HK-2 (cell line): ENCODE measurements at regions not wholly inside any gene's neighbourhood (a gene's known extent, or its start where the extent isn't known, plus 50 kb on each side); places are given as distances from the start of the nearest gene placed in this dataset.
"Not testable (repeated sequence)": the region's sequence is repeated elsewhere in the genome, so short reads cannot be mapped to it uniquely, and the experiment has no call there.

Experiments
- DNase-seq: peaks from one replicate; pipeline ENCODE4 v3.0.0-alpha.2; 2018; ENCODE audit not compliant: unreplicated experiment

- DNase-seq, result no peak
Observed at GRCh38 chr15:31433091-31433490, 106.5 kb downstream of the KLF13 start.

DNA sequence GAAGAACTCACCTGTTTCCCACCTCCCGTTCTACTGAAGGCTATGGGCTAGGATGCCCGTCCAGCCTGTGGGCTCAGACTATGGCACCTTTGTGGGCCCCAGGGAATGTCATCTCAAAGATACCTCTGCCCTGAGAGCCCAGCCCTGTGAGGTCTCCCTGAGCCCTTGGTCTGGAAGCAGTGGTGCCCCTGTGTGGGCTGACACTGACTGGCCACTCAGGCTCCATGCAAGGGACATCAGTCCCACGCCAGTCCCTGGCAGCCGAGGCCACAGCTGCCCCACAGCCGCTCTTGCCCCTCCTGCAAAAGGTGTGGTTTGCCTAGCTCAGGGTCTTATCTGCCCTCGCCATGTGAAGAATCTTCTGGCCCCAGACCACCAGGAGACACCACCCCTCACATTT, 106.9 kb downstream of the KLF13 start:
- no peak for DNase-seq

- DNase-seq, result no peak
Observed at GRCh38 chr15:31434275-31434587, 107.6 kb downstream of the KLF13 start.

- no peak for DNase-seq
Observed at GRCh38 chr15:31434588-31435260, 108.1 kb downstream of the KLF13 start.

DNA sequence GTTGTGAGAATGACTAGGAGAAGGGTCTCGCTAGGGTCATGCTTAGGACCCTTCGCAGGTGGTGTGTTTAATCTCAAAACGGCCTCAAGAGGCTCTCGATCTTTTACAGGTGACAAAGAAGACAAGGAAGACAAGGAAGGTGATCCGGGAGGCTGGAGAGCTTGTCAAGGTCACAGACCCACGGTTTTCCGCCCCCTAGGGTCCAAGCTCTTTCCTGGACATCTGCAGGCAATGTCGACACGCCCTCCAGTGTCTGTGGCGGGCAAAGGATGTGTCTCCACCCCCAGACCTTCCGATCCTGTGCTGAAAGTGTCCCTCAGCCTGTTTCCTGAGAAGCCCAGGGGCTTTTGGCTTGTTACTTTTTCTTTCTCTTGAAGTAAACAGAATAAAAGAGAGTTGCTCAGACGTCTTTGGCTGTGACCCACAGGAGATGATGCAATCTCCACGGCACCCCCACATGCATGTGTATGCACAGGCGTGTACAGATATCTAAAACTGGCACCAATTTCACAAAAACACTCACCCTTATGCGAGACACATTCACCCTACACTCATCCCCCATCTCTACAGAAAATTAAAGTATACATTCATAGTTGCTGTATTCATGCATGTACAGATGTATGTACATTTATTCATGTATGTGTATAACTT, 108.8 kb downstream of the KLF13 start:
- no peak for DNase-seq

DNA sequence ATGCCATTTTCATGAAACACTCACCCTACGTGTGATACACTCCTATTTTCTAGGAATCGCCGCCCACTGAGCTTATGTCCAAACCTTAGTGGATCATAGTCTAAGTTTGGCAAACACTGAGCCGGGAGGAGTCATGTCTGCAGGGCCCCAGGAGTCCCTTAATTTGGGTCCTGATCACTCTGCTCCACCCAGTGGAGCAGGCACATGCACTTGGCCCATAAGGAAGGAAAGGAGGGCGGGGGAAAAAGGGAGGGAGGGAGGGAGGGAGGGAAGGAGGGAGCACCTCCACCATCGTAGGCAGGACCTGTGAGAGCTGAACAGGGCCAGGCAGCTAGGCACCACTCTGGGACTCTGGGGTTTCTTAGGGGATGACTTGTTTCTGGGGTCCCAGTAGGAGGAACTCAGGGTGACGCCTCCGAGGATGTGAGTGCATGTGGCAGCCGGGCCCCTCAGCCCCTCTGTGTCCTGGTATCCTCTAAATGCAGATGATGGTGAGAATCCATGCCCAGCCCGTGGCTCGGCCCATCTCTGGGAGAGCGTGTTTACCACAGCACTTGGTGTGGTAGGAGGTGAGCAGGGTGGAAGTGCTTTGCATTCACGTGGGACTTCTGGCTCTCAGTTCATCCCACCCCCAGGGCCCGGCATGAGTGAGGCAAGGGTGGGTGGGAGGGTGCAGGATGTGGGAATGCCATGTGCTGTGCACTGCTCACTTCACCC, 109.4 kb downstream of the KLF13 start:
- DNase-seq, result no peak

DNA sequence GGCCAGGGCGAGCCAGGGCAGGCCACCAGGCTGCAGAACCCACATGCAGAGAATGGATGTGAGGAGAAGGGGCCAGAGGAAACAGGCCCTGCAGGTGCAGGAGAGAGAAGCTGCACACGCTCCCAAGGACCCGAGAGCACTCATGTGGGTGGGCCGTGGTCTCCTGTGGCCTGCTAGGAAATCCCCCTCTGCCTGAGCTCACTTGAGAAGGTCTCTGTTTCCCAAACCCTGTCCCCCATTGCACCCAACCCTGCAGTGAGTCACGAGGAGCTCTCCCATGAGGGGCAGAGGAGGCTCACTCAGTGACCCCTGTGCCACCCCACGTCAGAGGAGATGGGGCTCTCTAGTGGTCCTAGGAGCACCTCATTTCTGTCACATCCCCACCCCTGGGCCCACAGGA, 111.1 kb downstream of the KLF13 start:
- no peak for DNase-seq

DNA sequence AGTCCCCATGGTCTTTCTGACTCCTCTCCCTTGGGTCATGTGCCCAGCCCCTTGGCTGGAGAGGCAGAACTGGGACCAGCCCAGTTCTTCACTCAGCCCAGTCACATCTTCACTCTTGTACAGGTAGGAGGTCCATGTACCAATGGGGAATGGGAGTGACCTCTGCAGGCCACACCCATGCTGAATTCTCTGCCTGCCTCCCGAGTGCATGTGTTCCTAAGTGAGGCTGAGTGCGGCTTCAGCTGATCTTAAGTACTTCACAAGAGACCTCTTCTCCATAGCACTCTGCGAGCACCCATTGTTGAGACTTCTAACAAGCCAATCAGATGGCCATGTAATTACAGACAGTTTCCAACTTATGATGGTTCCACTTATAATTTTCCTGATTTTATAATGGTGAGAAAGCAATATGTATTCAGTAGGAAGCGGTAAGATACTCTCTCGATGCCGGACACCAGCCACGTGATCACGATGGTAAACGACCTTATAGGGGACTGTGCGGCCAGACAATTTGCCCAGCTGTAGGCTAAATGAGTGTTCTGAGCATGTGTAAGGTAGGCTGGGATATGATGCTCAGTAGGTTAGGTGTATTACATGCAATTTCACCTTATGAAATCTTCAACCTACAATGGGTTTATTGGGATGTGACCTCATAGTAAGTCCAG, 112.1 kb downstream of the KLF13 start:
- no peak for DNase-seq

- no peak for DNase-seq
Observed at GRCh38 chr15:31439328-31439727, 112.7 kb downstream of the KLF13 start.

GRCh38 chr15:31440216-31440615, 113.6 kb downstream of the KLF13 start:
- not testable (repeated sequence) for DNase-seq

- DNase-seq, result no peak
Observed at GRCh38 chr15:31440754-31441311, 114.2 kb downstream of the KLF13 start.

DNA sequence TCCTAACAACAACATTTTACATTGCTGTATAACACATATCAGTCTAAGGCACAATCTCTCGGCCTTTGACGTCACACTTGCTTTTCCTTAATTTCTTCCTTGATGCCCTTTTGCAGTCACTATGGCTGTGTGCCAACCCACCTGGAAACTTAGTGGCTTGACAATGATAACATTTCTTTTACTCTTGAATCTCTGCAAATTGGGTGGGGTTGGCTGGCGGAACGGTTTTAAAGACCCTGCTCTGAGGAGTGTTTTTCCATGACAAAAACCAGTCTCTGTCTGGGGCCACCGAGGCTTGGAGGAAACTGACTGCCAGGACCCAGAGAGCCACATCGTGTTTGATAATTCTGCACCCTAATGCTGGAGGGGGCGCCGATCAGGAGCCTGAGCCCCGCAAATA, 115.6 kb downstream of the KLF13 start:
- DNase-seq, result no peak

- no peak for DNase-seq
Observed at GRCh38 chr15:31442699-31443111, 116.1 kb downstream of the KLF13 start.

DNA sequence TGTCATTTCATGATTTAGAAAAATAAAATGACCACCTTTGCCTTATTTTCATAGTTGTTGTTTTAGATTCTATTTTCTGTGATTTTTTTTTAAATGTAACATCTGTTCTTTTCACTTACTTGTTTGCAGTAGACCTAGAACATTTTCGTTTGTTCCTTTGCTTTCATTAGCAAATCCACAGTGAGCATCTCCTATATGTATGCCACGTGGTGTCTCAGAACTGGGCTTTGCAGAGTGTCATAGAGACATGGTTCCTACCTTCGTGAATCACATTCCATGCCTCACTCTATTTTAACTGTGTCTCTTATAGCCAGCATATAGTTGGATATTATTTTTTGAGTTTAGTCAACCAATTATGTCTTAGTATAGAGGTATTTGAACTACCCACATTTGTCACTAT, 118.2 kb downstream of the KLF13 start:
- no peak for DNase-seq

DNA sequence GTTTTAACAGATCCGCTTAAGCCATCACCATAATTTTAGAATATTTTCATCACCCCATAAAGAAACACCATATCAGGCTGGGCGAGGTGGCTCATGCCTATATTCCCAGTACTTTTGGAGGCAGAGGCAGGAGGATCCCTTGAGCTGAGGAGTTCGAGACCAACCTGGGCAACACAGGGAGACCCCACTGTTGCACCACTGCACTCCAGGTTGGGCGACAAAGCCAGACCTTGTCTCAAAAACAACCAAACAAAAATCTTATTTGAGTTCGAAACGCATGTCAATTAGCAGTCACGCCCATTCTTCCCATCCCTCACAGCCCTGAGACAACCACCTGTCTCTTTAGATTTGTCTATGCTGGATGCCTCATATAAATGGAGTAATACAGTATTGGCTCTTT, 119.9 kb downstream of the KLF13 start:
- no peak for DNase-seq

DNA sequence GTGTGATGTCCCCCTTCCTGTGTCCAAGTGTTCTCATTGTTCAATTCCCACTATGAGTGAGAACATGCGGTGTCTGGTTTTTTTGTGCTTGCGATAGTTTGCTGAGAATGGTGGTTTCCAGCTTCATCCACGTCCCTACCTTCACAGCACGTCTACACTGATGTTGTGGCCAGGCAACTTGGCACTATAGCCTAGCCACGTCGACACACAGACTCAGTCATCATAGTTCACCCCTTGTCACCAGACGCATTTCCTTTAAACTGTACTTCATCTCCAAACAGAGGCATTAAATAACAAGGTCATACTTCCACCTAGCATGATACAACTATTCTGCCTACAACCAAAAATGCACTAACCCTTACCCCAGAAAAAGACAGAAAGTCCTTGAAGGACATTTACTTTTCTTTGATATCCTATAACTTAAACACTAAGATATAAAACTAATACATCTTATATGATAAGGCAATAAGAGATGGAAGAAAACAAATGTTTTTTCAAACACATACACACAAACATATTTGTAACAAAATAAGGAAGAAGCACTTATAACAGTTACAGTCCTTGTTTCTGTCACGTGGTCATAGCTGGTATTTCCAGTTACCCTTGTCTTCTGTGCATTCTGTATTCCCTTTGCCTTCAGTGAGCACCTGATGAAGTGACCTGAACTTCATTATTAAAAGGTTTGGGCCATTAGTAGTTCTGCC, 121.4 kb downstream of the KLF13 start:
- DNase-seq, result no peak

- DNase-seq, result no peak
Observed at GRCh38 chr15:31448635-31448979, 122.0 kb downstream of the KLF13 start.

GRCh38 chr15:31452595-31453557, 126.2 kb downstream of the KLF13 start:
- DNase-seq, result no peak

DNA sequence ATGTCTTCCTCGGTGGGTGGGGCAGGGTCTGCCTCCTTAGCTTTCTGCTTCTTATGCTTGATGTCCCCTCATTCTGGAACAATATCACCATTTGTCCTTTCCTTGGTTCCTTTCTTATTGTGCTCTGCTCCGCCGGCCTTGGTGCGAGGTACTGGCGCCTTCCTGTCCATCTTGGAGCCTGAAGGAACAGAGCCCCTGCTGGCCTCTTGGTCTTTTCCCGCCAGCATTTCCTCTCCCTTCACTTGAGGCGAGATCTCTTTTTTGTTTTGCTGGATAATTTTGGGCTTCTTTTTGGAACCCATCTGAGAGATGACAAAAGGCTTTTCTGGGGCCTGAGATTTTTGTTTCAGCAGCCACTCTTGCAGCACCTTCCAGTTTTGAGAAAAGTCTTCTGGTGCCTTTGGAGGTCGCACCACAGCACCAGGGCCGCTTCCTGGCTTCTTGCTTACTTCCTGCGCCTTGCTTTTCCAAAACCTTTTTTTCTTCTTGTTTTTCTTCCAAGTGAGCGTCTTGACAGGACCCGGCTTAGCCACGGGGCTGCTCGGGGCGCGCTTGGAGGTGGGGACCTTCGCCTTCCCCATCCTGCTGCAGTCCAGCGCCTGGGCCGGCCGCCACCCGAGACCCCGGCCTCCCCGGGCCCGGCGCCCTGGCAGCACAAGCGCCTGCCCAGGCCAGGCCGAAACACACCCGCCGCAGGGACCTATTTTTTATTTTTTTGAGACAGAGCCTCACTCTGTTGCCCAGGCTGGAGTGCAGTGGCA, 127.1 kb downstream of the KLF13 start:
- DNase-seq, result no peak

DNA sequence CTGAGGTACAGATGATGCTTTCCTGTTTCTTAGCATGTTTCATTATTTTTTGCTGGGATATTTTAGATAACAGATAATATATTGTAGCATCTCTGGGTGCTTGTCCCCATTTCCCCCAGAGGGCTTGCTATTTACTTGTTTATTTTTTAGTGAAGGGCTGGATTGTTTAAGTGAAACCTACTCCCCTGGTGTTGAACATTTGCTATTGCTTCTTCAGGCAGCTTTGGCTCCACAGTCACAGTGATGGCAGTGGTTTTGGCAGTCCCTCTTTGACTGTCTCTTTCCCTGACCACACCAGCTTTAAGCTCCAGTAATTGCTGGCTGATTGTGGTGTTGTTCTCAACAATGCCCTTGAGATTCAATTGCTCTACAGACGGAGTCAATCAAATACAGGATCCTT, 128.9 kb downstream of the KLF13 start:
- no peak for DNase-seq
